LHCN-M2 (cell line): ENCODE measurements at regions not wholly inside any gene's neighbourhood (a gene's known extent, or its start where the extent isn't known, plus 50 kb on each side); places are given as distances from the start of the nearest gene placed in this dataset.
"Not testable (repeated sequence)": the region's sequence is repeated elsewhere in the genome, so short reads cannot be mapped to it uniquely, and the experiment has no call there.

Experiments used
- DNase-seq: peaks from one replicate; pipeline ENCODE4 v3.0.0-alpha.2; 2012; ENCODE audit warnings: low read depth

- DNase-seq = not testable (repeated sequence)
Observed at GRCh38 chr6:4203642-4204417, 68.5 kb upstream of the ECI2 start.

- no peak for DNase-seq
Observed at GRCh38 chr6:4192627-4193026, 57.3 kb upstream of the ECI2 start.

- peak; percentile 10 for DNase-seq
Observed at GRCh38 chr6:4192173-4192572, 56.8 kb upstream of the ECI2 start.

GRCh38 chr6:4191271-4191721, 55.9 kb upstream of the ECI2 start:
- DNase-seq = no peak

- DNase-seq = no peak
Observed at GRCh38 chr6:4189249-4189648, 53.9 kb upstream of the ECI2 start.

GRCh38 chr6:4188801-4189200, 53.4 kb upstream of the ECI2 start:
- DNase-seq = no peak

GRCh38 chr6:4187480-4187879, 52.1 kb upstream of the ECI2 start:
- no peak for DNase-seq

- no peak for DNase-seq
Observed at GRCh38 chr6:4186385-4186784, 51.0 kb upstream of the ECI2 start.

- no peak for DNase-seq
Observed at GRCh38 chr6:4185846-4186245, 50.5 kb upstream of the ECI2 start.

GRCh38 chr6:4185419-4185818, 50.0 kb upstream of the ECI2 start:
- no peak for DNase-seq
